GM23248 (cell line): ENCODE measurements at regions not wholly inside any gene's neighbourhood (a gene's known extent, or its start where the extent isn't known, plus 50 kb on each side); places are given as distances from the start of the nearest gene placed in this dataset.

Source experiments
- EZH2 ChIP-seq: fragments of 200-600 bp; sonication (generic); IDR thresholded peaks from 2 replicates; pipeline ENCODE4 v1.6.1; 2018; ENCODE audit warnings: antibody characterized with exemption, mild to moderate bottlenecking; ENCODE audit not compliant: insufficient read depth, poor library complexity, severe bottlenecking
- EZH2phosphoT487 ChIP-seq: fragments of 200-600 bp; sonication (generic); IDR thresholded peaks from 2 replicates; pipeline ENCODE4 v1.6.1; 2018; ENCODE audit warnings: antibody characterized with exemption, moderate library complexity, mild to moderate bottlenecking, low read depth; ENCODE audit not compliant: insufficient read depth

DNA sequence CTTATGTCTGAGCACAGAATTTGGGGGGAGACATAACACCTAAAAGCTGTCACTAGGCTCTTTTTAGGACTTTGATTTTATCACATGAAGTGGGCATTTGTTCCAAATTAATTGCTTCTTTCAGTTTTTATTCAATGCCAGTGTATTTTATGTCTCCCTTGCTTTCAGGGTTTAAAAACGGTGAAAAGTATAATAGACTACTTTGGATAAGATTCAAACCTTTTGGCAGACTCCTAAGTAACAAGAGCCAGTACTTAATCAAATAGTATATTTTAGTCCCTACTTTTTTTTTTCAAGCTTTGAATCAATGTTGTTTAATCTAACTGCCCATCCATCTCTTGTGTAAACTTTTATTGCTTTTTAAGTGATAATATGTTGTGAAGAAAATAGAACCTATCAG, 847.2 kb upstream of the DPPA4 start:
- no peak for TF ChIP-seq EZH2phosphoT487
- no peak for TF ChIP-seq EZH2
